ENCODE measurements at regions not wholly inside any gene's neighbourhood (a gene's known extent, or its start where the extent isn't known, plus 50 kb on each side); places are given as distances from the start of the nearest gene placed in this dataset.

- H3K27me3 ChIP-seq (ENCODE audit: insufficient read depth, low read length), result no peaks in the 10 kb centered on the region
- no peak overlapping the region for H3K4me3 ChIP-seq (ENCODE audit: low read depth, low read length)
- no peak overlapping the region for H3K27ac ChIP-seq (ENCODE audit: low read depth, low read length)
- no peaks in the 10 kb centered on the region for H3K79me2 ChIP-seq (ENCODE audit: control insufficient read depth, insufficient read depth, low read length, unreplicated experiment)
- H3K36me3 ChIP-seq (ENCODE audit: insufficient read depth, low read length), result no peaks in the 10 kb centered on the region
- H2AFZ ChIP-seq (ENCODE audit: low read length, unreplicated experiment), result no peak overlapping the region
- H3K4me1 ChIP-seq (ENCODE audit: control insufficient read depth, insufficient read depth, low read length, unreplicated experiment), result peaks cover 2% of the 10 kb centered on the region
Observed at GRCh38 chrX:39745818-39746217, 351.9 kb downstream of the BCOR start.

GRCh38 chrX:39749135-39749534, 348.6 kb downstream of the BCOR start:
- H3K27ac ChIP-seq (ENCODE audit: low read depth, low read length), result no peak overlapping the region

GRCh38 chrX:39749728-39750127, 348.0 kb downstream of the BCOR start:
- Histone ChIP-seq H3K27ac (ENCODE audit: low read depth, low read length) (no peak overlapping the region), H3K36me3 (ENCODE audit: insufficient read depth, low read length) (no peaks in the 10 kb centered on the region)

More at GRCh38 chrX:39749135-39749534, 348.6 kb downstream of the BCOR start:
- no peaks in the 10 kb centered on the region for H3K27me3 ChIP-seq (ENCODE audit: insufficient read depth, low read length)
- H2AFZ ChIP-seq (ENCODE audit: low read length, unreplicated experiment), result no peak overlapping the region
- H3K79me2 ChIP-seq (ENCODE audit: control insufficient read depth, insufficient read depth, low read length, unreplicated experiment), result no peaks in the 10 kb centered on the region
- peaks cover 16% of the 10 kb centered on the region for H3K4me1 ChIP-seq (ENCODE audit: control insufficient read depth, insufficient read depth, low read length, unreplicated experiment)
- H3K36me3 ChIP-seq (ENCODE audit: insufficient read depth, low read length), result no peaks in the 10 kb centered on the region
- no peak overlapping the region for H3K4me3 ChIP-seq (ENCODE audit: low read depth, low read length)

GRCh38 chrX:39750256-39750790, 347.4 kb downstream of the BCOR start:
- Histone ChIP-seq H3K79me2 (ENCODE audit: control insufficient read depth, insufficient read depth, low read length, unreplicated experiment) (no peaks in the 10 kb centered on the region), H3K27ac (ENCODE audit: low read depth, low read length) (no peak overlapping the region), H3K36me3 (ENCODE audit: insufficient read depth, low read length) (no peaks in the 10 kb centered on the region), H3K4me1 (ENCODE audit: control insufficient read depth, insufficient read depth, low read length, unreplicated experiment) (peaks cover 21% of the 10 kb centered on the region), H2AFZ (ENCODE audit: low read length, unreplicated experiment) (no peak overlapping the region), H3K27me3 (ENCODE audit: insufficient read depth, low read length) (no peaks in the 10 kb centered on the region), H3K4me3 (ENCODE audit: low read depth, low read length) (no peak overlapping the region)

More at GRCh38 chrX:39749728-39750127, 348.0 kb downstream of the BCOR start:
- peaks cover 17% of the 10 kb centered on the region for H3K4me1 ChIP-seq (ENCODE audit: control insufficient read depth, insufficient read depth, low read length, unreplicated experiment)
- H3K79me2 ChIP-seq (ENCODE audit: control insufficient read depth, insufficient read depth, low read length, unreplicated experiment), result no peaks in the 10 kb centered on the region
- H3K4me3 ChIP-seq (ENCODE audit: low read depth, low read length), result no peak overlapping the region
- no peak overlapping the region for H2AFZ ChIP-seq (ENCODE audit: low read length, unreplicated experiment)
- H3K27me3 ChIP-seq (ENCODE audit: insufficient read depth, low read length), result no peaks in the 10 kb centered on the region

GRCh38 chrX:39750848-39751247, 346.9 kb downstream of the BCOR start:
- H3K27ac ChIP-seq (ENCODE audit: low read depth, low read length), result no peak overlapping the region
- H3K79me2 ChIP-seq (ENCODE audit: control insufficient read depth, insufficient read depth, low read length, unreplicated experiment), result no peaks in the 10 kb centered on the region
- H3K4me3 ChIP-seq (ENCODE audit: low read depth, low read length), result no peak overlapping the region
- no peaks in the 10 kb centered on the region for H3K27me3 ChIP-seq (ENCODE audit: insufficient read depth, low read length)
- H3K4me1 ChIP-seq (ENCODE audit: control insufficient read depth, insufficient read depth, low read length, unreplicated experiment), result peaks cover 23% of the 10 kb centered on the region
- no peak overlapping the region for H2AFZ ChIP-seq (ENCODE audit: low read length, unreplicated experiment)
- no peaks in the 10 kb centered on the region for H3K36me3 ChIP-seq (ENCODE audit: insufficient read depth, low read length)

GRCh38 chrX:39752815-39753214, 344.9 kb downstream of the BCOR start:
- Histone ChIP-seq H3K4me3 (ENCODE audit: low read depth, low read length) (no peak overlapping the region), H2AFZ (ENCODE audit: low read length, unreplicated experiment) (no peak overlapping the region), H3K36me3 (ENCODE audit: insufficient read depth, low read length) (no peaks in the 10 kb centered on the region), H3K27me3 (ENCODE audit: insufficient read depth, low read length) (no peaks in the 10 kb centered on the region), H3K79me2 (ENCODE audit: control insufficient read depth, insufficient read depth, low read length, unreplicated experiment) (no peaks in the 10 kb centered on the region), H3K4me1 (ENCODE audit: control insufficient read depth, insufficient read depth, low read length, unreplicated experiment) (peaks cover 27% of the 10 kb centered on the region), H3K27ac (ENCODE audit: low read depth, low read length) (peak overlapping the region; percentile 17; the same call in 1 of the 2 replicates)

- peak overlapping the region; percentile 19; the same call in 1 of the 2 replicates for H3K27ac ChIP-seq (ENCODE audit: low read depth, low read length)
- H3K4me1 ChIP-seq (ENCODE audit: control insufficient read depth, insufficient read depth, low read length, unreplicated experiment), result peaks cover 29% of the 10 kb centered on the region
- H3K79me2 ChIP-seq (ENCODE audit: control insufficient read depth, insufficient read depth, low read length, unreplicated experiment), result no peaks in the 10 kb centered on the region
- no peak overlapping the region for H3K4me3 ChIP-seq (ENCODE audit: low read depth, low read length)
- H3K27me3 ChIP-seq (ENCODE audit: insufficient read depth, low read length), result no peaks in the 10 kb centered on the region
- no peak overlapping the region for H2AFZ ChIP-seq (ENCODE audit: low read length, unreplicated experiment)
- no peaks in the 10 kb centered on the region for H3K36me3 ChIP-seq (ENCODE audit: insufficient read depth, low read length)
Observed at GRCh38 chrX:39753293-39753996, 344.3 kb downstream of the BCOR start.

- Histone ChIP-seq H3K79me2 (ENCODE audit: control insufficient read depth, insufficient read depth, low read length, unreplicated experiment) (no peaks in the 10 kb centered on the region), H3K27ac (ENCODE audit: low read depth, low read length) (peak overlapping the region; percentile 72), H3K27me3 (ENCODE audit: insufficient read depth, low read length) (no peaks in the 10 kb centered on the region), H3K4me1 (ENCODE audit: control insufficient read depth, insufficient read depth, low read length, unreplicated experiment) (peaks cover 29% of the 10 kb centered on the region), H2AFZ (ENCODE audit: low read length, unreplicated experiment) (no peak overlapping the region), H3K4me3 (ENCODE audit: low read depth, low read length) (no peak overlapping the region), H3K36me3 (ENCODE audit: insufficient read depth, low read length) (no peaks in the 10 kb centered on the region)
Observed at GRCh38 chrX:39755143-39756032, 342.4 kb downstream of the BCOR start.

- no peaks in the 10 kb centered on the region for H3K36me3 ChIP-seq (ENCODE audit: insufficient read depth, low read length)
- H3K27ac ChIP-seq (ENCODE audit: low read depth, low read length), result peak overlapping the region; percentile 59; the same call in 1 of the 2 replicates
- no peaks in the 10 kb centered on the region for H3K27me3 ChIP-seq (ENCODE audit: insufficient read depth, low read length)
- H2AFZ ChIP-seq (ENCODE audit: low read length, unreplicated experiment), result no peak overlapping the region
- no peaks in the 10 kb centered on the region for H3K79me2 ChIP-seq (ENCODE audit: control insufficient read depth, insufficient read depth, low read length, unreplicated experiment)
- no peak overlapping the region for H3K4me3 ChIP-seq (ENCODE audit: low read depth, low read length)
- H3K4me1 ChIP-seq (ENCODE audit: control insufficient read depth, insufficient read depth, low read length, unreplicated experiment), result peaks cover 31% of the 10 kb centered on the region
Observed at GRCh38 chrX:39756086-39756883, 341.5 kb downstream of the BCOR start.

- no peak overlapping the region for H3K27ac ChIP-seq (ENCODE audit: low read depth, low read length)
Observed at GRCh38 chrX:39757971-39758370, 339.8 kb downstream of the BCOR start.

More at GRCh38 chrX:39757971-39758370, 339.8 kb downstream of the BCOR start:
- no peak overlapping the region for H3K4me3 ChIP-seq (ENCODE audit: low read depth, low read length)
- H3K4me1 ChIP-seq (ENCODE audit: control insufficient read depth, insufficient read depth, low read length, unreplicated experiment), result peaks cover 35% of the 10 kb centered on the region
- H3K79me2 ChIP-seq (ENCODE audit: control insufficient read depth, insufficient read depth, low read length, unreplicated experiment), result no peaks in the 10 kb centered on the region
- no peaks in the 10 kb centered on the region for H3K36me3 ChIP-seq (ENCODE audit: insufficient read depth, low read length)
- no peak overlapping the region for H2AFZ ChIP-seq (ENCODE audit: low read length, unreplicated experiment)
- H3K27me3 ChIP-seq (ENCODE audit: insufficient read depth, low read length), result no peaks in the 10 kb centered on the region
